ENCODE measurements at regions not wholly inside any gene's neighbourhood (a gene's known extent, or its start where the extent isn't known, plus 50 kb on each side); places are given as distances from the start of the nearest gene placed in this dataset.

DNA sequence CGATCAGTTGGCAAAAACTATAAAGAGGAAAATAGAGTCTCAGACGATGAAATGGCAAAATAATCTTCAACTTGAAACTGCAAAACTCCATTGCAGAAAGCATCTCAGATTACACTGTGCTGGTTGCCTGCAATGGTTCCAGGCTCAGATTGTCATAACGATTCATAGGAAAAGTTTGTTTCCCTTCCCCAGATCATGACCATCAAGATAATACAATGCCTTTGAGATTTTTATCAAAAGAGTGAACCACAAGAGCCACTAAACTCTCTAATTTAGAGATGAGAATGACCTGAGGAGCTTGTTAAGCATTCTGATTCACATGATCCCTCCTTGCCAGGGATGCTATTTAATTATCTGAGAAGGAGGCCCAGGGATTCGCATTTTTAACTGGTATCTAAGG lies 52.6 kb upstream of the ITGA1 start:
- ChIA-PET CTCF (no interaction called here), POLR2A (no interaction called here)
- H3K4me1 Mint-ChIP-seq = peaks cover 13% of the 10 kb centered on the region
- no peak overlapping the region for H3K27ac Mint-ChIP-seq
- no peak overlapping the region for H3K4me3 Mint-ChIP-seq
- DNase-seq = no peak
- H3K36me3 Mint-ChIP-seq (ENCODE audit: low read depth) = peaks cover 15% of the 10 kb centered on the region
- H3K27me3 Mint-ChIP-seq = no peaks in the 10 kb centered on the region
- H3K9me3 Mint-ChIP-seq = peaks cover 12% of the 10 kb centered on the region
